Lung (tissue), 11 donors: ENCODE measurements at regions not wholly inside any gene's neighbourhood (a gene's known extent, or its start where the extent isn't known, plus 50 kb on each side); places are given as distances from the start of the nearest gene placed in this dataset.

ENCODE experiments used
- ATAC-seq: fragments of 200-7000 bp; cut with Tn5 transposase; one replicate; pipeline ENCODE4 v1.9.1; 2020; ENCODE audit warnings: moderate number of reproducible peaks; ENCODE audit not compliant: insufficient read depth, low FRiP score
- DNase-seq, 3 donors: peaks; one replicate each; pipeline ENCODE4 v3.0.0-alpha.2; 2013 to 2017
- H3K27ac ChIP-seq, 2 donors: one replicate each; pipeline ENCODE4 v1.5.1; 2013; ENCODE audit warnings: mild to moderate bottlenecking in 2 of 2, moderate library complexity in 2 of 2, control low read depth in 1 of 2, inconsistent platforms in 1 of 2, low read depth in 1 of 2, low read length in 1 of 2
- H3K27me3 ChIP-seq, 3 donors: one replicate each; pipeline ENCODE4 v1.5.1; 2013; ENCODE audit warnings: low read length in 2 of 3; ENCODE audit not compliant: control insufficient read depth in 3 of 3, insufficient read depth in 3 of 3
- H3K36me3 ChIP-seq, 4 donors: one replicate each; pipeline ENCODE4 v1.5.1; 2013; ENCODE audit warnings: low read length in 4 of 4, mild to moderate bottlenecking in 1 of 4, moderate library complexity in 1 of 4; ENCODE audit not compliant: control insufficient read depth in 4 of 4, insufficient read depth in 4 of 4
- H3K4me1 ChIP-seq, 5 donors: one replicate each; pipeline ENCODE4 v1.5.1; 2013; ENCODE audit warnings: low read length in 5 of 5, mild to moderate bottlenecking in 2 of 5, moderate library complexity in 1 of 5; ENCODE audit not compliant: control insufficient read depth in 5 of 5, insufficient read depth in 5 of 5
- H3K4me3 ChIP-seq: one replicate; pipeline ENCODE4 v1.5.1; 2013; ENCODE audit warnings: mild to moderate bottlenecking, control low read depth, moderate library complexity
- H3K9ac ChIP-seq, 2 donors: one replicate each; pipeline ENCODE4 v1.5.1; 2013; ENCODE audit warnings: low read length in 2 of 2, control low read depth in 1 of 2; ENCODE audit not compliant: insufficient read depth in 1 of 2
- H3K9me3 ChIP-seq, 4 donors: one replicate each; pipeline ENCODE4 v1.5.1; 2013; ENCODE audit warnings: low read length in 3 of 4, mild to moderate bottlenecking in 1 of 4, moderate library complexity in 1 of 4; ENCODE audit not compliant: control insufficient read depth in 4 of 4, insufficient read depth in 3 of 4
- WGBS, 2 donors: extraction: QIAGEN DNeasy Blood & Tissue Kit; methylation state at CpG; one replicate each; pipeline ENCODE4 v1.1.7; 2013; 5-methylcytosine and 5-hydroxymethylcytosine counted together
- TF ChIP-seq, protein P1 (sequence below): IDR thresholded peaks from 2 replicates; pipeline ENCODE4 v1.5.1; 2012; ENCODE audit warnings: mild to moderate bottlenecking; ENCODE audit errors: control extremely low read depth, extremely low read depth
- donor health status: control.
- donor health status: control.
- donor health status: Bipolar disorder and iron deficiency.
- donor health status: healthy.
- donor health status: DM: yes; HTN: yes; CAD: no.

DNA sequence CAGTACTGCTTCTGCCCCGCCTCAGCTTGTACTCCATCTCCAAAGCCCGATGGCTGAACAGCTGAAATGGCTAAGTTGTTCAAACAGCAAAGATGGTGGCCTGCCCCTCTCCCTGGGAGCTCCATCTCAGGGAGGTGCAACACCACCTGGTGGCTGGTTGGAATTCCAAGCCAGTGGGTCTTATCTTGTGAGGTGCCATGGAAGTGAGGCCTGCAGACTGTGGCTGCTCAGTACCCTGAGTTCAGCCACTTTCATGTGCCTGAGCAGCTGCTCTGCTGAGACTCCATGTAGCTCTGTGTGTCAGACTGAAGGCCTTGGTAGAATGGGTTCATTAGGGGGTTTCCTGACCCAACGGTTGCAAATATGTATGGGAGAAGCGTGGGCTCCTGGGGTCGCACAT, 67.3 kb upstream of the SPRY2 start:
- no peak for DNase-seq
- TF ChIP-seq, protein P1, sequence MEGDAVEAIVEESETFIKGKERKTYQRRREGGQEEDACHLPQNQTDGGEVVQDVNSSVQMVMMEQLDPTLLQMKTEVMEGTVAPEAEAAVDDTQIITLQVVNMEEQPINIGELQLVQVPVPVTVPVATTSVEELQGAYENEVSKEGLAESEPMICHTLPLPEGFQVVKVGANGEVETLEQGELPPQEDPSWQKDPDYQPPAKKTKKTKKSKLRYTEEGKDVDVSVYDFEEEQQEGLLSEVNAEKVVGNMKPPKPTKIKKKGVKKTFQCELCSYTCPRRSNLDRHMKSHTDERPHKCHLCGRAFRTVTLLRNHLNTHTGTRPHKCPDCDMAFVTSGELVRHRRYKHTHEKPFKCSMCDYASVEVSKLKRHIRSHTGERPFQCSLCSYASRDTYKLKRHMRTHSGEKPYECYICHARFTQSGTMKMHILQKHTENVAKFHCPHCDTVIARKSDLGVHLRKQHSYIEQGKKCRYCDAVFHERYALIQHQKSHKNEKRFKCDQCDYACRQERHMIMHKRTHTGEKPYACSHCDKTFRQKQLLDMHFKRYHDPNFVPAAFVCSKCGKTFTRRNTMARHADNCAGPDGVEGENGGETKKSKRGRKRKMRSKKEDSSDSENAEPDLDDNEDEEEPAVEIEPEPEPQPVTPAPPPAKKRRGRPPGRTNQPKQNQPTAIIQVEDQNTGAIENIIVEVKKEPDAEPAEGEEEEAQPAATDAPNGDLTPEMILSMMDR = no peak
- Histone ChIP-seq H3K4me1 (no peaks in the 10 kb centered on the region), H3K27ac (no peak overlapping the region), H3K4me3 (no peak overlapping the region), H3K9me3 (no peaks in the 10 kb centered on the region), H3K9ac (no peak overlapping the region), H3K27me3 (no peaks in the 10 kb centered on the region), H3K36me3 (no peaks in the 10 kb centered on the region)
- 97 to 98% methylated on average over 5 of the region's 5 CpGs for WGBS, 2 donors
- no peak for ATAC-seq

DNA sequence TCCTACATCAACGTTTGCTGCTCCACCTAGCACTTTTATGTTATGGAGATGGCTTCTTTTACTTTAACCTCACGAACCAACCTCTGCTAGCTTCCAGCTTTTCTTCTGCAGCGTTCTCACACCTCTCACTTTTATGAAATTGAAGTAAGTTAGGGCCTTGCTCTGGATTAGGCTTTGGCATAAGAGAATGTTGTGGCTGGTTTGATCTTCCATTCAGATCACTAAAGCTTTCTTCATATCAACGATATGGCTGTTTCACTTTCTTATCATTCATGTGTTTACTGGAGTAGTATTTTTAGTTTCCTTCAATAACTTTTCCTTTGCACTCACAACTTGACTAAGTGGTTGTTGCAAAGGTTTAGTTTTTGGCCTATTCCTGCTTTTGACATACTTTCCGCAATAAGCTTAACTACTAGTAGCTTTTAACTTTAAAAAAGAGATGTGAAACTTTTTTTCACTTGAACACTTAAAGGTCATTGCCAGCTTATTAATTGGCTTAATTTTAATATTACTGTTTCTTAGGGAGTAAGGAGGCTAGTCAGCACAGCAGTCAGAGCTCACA, 60.0 kb upstream of the SPRY2 start:
- H3K27ac ChIP-seq = no peak overlapping the region
- no peak for ATAC-seq

DNA sequence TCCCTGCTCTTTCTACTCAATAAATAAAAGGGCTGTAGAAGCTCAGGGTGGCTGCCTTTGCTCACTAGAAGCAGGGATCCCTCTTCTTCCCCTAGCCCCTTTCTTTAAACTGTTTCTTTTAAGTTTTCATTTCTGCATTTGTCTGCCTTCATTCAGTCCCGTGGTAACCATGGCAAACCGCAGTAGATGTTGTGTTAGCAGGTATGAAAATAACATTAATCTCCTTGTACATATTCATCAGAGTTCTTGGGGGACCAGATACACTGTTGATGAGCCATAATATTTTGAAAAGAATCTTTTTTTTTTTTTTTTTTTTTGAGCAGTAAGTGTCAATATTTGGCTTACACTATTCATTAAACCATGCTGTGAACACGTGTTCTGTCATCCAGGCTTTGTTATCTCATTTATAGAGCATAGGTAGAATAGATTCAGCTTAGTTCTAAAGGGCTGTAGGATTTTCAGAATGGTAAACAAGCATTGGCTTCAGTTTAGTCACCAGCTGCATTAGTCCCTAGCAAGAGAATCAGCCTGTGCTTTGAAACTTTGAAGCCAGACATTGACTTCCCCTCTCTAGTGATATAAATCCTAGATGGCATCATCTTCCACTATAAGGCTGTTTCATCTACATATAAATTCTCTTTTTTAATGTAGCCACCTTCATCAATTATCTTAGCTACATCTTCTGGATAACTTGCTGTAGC, 59.4 kb upstream of the SPRY2 start:
- 71 to 73% methylated on average over 3 of the region's 3 CpGs for WGBS, 2 donors
- no peaks in the 10 kb centered on the region for H3K9me3 ChIP-seq
- H3K27ac ChIP-seq = peak overlapping the region in 1 of 2 donors; percentile 27
- peaks cover 0 to 2% (median 0%) of the 10 kb centered on the region in 5 donors for H3K4me1 ChIP-seq
- H3K27me3 ChIP-seq = no peaks in the 10 kb centered on the region
- H3K36me3 ChIP-seq = no peaks in the 10 kb centered on the region
- ATAC-seq (no peak), DNase-seq (no peak)
- no peak overlapping the region for H3K4me3 ChIP-seq
- TF ChIP-seq, protein P1 = no peak
- H3K9ac ChIP-seq = no peak overlapping the region

More for the DNA sequence above, 60.0 kb upstream of the SPRY2 start:
- peaks cover 0 to 2% (median 0%) of the 10 kb centered on the region in 5 donors for H3K4me1 ChIP-seq
- no peaks in the 10 kb centered on the region for H3K9me3 ChIP-seq
- H3K27me3 ChIP-seq = no peaks in the 10 kb centered on the region
- 71 to 73% methylated on average over 5 of the region's 5 CpGs for WGBS, 2 donors
- DNase-seq = no peak
- H3K9ac ChIP-seq = no peak overlapping the region
- TF ChIP-seq, protein P1 = no peak
- H3K36me3 ChIP-seq = no peaks in the 10 kb centered on the region
- no peak overlapping the region for H3K4me3 ChIP-seq
